ENCODE measurements at regions not wholly inside any gene's neighbourhood (a gene's known extent, or its start where the extent isn't known, plus 50 kb on each side); places are given as distances from the start of the nearest gene placed in this dataset.

GRCh38 chr5:28788954-28789353 lies 1750.6 kb upstream of the CDH9 start:
- H3K36me3 ChIP-seq (ENCODE audit: control insufficient read depth, insufficient read depth, low read length) = no peaks in the 10 kb centered on the region
- no peak for DNase-seq (ENCODE audit: extremely low read depth, insufficient read length)
- TF ChIP-seq CTCF (IDR thresholded peaks at IDR 0.05; ENCODE audit: insufficient read depth, low read length, poor library complexity, severe bottlenecking) = no peak
- no peaks in the 10 kb centered on the region for H3K27me3 ChIP-seq (replicated peaks; ENCODE audit: control insufficient read depth, insufficient read depth, low read length)
- H3K4me3 ChIP-seq (replicated peaks; ENCODE audit: low read depth, low read length) = no peak overlapping the region

- no peak for TF ChIP-seq CTCF (IDR thresholded peaks at IDR 0.05; ENCODE audit: insufficient read depth, low read length, poor library complexity, severe bottlenecking)
Observed at GRCh38 chr5:28780083-28780692, 1741.8 kb upstream of the CDH9 start.

GRCh38 chr5:28779161-28779754 lies 1740.9 kb upstream of the CDH9 start:
- Histone ChIP-seq H3K4me3 (replicated peaks; ENCODE audit: low read depth, low read length) (no peak overlapping the region), H3K36me3 (ENCODE audit: control insufficient read depth, insufficient read depth, low read length) (no peaks in the 10 kb centered on the region), H3K27me3 (replicated peaks; ENCODE audit: control insufficient read depth, insufficient read depth, low read length) (no peaks in the 10 kb centered on the region)
- no peak for TF ChIP-seq CTCF (IDR thresholded peaks at IDR 0.05; ENCODE audit: insufficient read depth, low read length, poor library complexity, severe bottlenecking)
- no peak for DNase-seq (ENCODE audit: extremely low read depth, insufficient read length)

More at GRCh38 chr5:28780083-28780692, 1741.8 kb upstream of the CDH9 start:
- DNase-seq (ENCODE audit: extremely low read depth, insufficient read length) = no peak
- Histone ChIP-seq H3K27me3 (replicated peaks; ENCODE audit: control insufficient read depth, insufficient read depth, low read length) (no peaks in the 10 kb centered on the region), H3K36me3 (ENCODE audit: control insufficient read depth, insufficient read depth, low read length) (no peaks in the 10 kb centered on the region), H3K4me3 (replicated peaks; ENCODE audit: low read depth, low read length) (no peak overlapping the region)

GRCh38 chr5:28770307-28770706 lies 1731.9 kb upstream of the CDH9 start:
- no peak for DNase-seq (ENCODE audit: extremely low read depth, insufficient read length)
- no peak for TF ChIP-seq CTCF (IDR thresholded peaks at IDR 0.05; ENCODE audit: insufficient read depth, low read length, poor library complexity, severe bottlenecking)
- Histone ChIP-seq H3K36me3 (ENCODE audit: control insufficient read depth, insufficient read depth, low read length) (no peaks in the 10 kb centered on the region), H3K4me3 (replicated peaks; ENCODE audit: low read depth, low read length) (no peak overlapping the region), H3K27me3 (replicated peaks; ENCODE audit: control insufficient read depth, insufficient read depth, low read length) (no peaks in the 10 kb centered on the region)

GRCh38 chr5:28766565-28767158 lies 1728.3 kb upstream of the CDH9 start:
- no peak overlapping the region for H3K4me3 ChIP-seq (replicated peaks; ENCODE audit: low read depth, low read length)
- DNase-seq (ENCODE audit: extremely low read depth, insufficient read length) = no peak
- H3K36me3 ChIP-seq (ENCODE audit: control insufficient read depth, insufficient read depth, low read length) = no peaks in the 10 kb centered on the region
- TF ChIP-seq CTCF (IDR thresholded peaks at IDR 0.05; ENCODE audit: insufficient read depth, low read length, poor library complexity, severe bottlenecking) = peak; percentile 4
- no peaks in the 10 kb centered on the region for H3K27me3 ChIP-seq (replicated peaks; ENCODE audit: control insufficient read depth, insufficient read depth, low read length)

All from GM06990 (cell line).